Liver (tissue), 3 donors: ENCODE measurements at regions not wholly inside any gene's neighbourhood (a gene's known extent, or its start where the extent isn't known, plus 50 kb on each side); places are given as distances from the start of the nearest gene placed in this dataset.

ENCODE experiments used
- EGR1 ChIP-seq, 2 donors: IDR thresholded peaks; 2 replicates each; pipeline ENCODE4 v1.6.1; 2016 to 2018; ENCODE audit warnings: antibody characterized with exemption in 2 of 2, low read depth in 2 of 2
- GABPA ChIP-seq, 2 donors: IDR thresholded peaks in 1 of 2; conservative IDR thresholded peaks in 1 of 2; 2 replicates each; pipeline ENCODE4 v1.6.1; 2016; ENCODE audit warnings: antibody characterized with exemption in 2 of 2, mild to moderate bottlenecking in 1 of 2, moderate library complexity in 1 of 2
- HNF4A ChIP-seq, 2 donors: conservative IDR thresholded peaks; 2 replicates each; pipeline ENCODE4 v1.6.1; 2016; ENCODE audit warnings: antibody characterized with exemption in 2 of 2, mild to moderate bottlenecking in 2 of 2
- JUND ChIP-seq, 2 donors: IDR thresholded peaks; 2 replicates each; pipeline ENCODE4 v1.6.1; 2016; ENCODE audit warnings: antibody characterized with exemption in 2 of 2
- NR2F2 ChIP-seq: IDR thresholded peaks from 2 replicates; pipeline ENCODE4 v1.6.1; 2016; ENCODE audit warnings: antibody characterized with exemption
- RAD21 ChIP-seq, 2 donors: IDR thresholded peaks; 2 replicates each; pipeline ENCODE4 v1.6.1; 2016; ENCODE audit warnings: antibody characterized with exemption in 2 of 2, mild to moderate bottlenecking in 2 of 2
- RXRA ChIP-seq, 2 donors: IDR thresholded peaks; 2 replicates each; pipeline ENCODE4 v1.6.1; 2017 to 2018; ENCODE audit warnings: antibody characterized with exemption in 2 of 2, mild to moderate bottlenecking in 1 of 2
- SP1 ChIP-seq: IDR thresholded peaks from 2 replicates; pipeline ENCODE4 v1.6.1; 2018; ENCODE audit warnings: antibody characterized with exemption, mild to moderate bottlenecking
- TAF1 ChIP-seq: conservative IDR thresholded peaks from 2 replicates; pipeline ENCODE4 v1.6.1; 2016; ENCODE audit warnings: antibody characterized with exemption, mild to moderate bottlenecking
- YY1 ChIP-seq: IDR thresholded peaks from 2 replicates; pipeline ENCODE4 v1.6.1; 2016; ENCODE audit warnings: antibody characterized with exemption, mild to moderate bottlenecking
- ZBTB33 ChIP-seq: IDR thresholded peaks from 2 replicates; pipeline ENCODE4 v1.6.1; 2016; ENCODE audit warnings: antibody characterized with exemption
- TF ChIP-seq, protein P1 (sequence below): fragments of 150-350 bp; IDR thresholded peaks from 2 replicates; pipeline ENCODE4 v1.5.1; 2017; ENCODE audit warnings: improper control_type of control experiment, low read depth, low read length; ENCODE audit not compliant: missing input control
- TF ChIP-seq, protein P2 (sequence below): IDR thresholded peaks from 2 replicates; pipeline ENCODE4 v1.6.1; 2016; ENCODE audit warnings: antibody characterized with exemption, mild to moderate bottlenecking
- donor health status: healthy.
- donor health status: healthy.

GRCh38 chr1:196060539-196060938 lies 547.7 kb downstream of the KCNT2 start:
- TF ChIP-seq, protein P1, sequence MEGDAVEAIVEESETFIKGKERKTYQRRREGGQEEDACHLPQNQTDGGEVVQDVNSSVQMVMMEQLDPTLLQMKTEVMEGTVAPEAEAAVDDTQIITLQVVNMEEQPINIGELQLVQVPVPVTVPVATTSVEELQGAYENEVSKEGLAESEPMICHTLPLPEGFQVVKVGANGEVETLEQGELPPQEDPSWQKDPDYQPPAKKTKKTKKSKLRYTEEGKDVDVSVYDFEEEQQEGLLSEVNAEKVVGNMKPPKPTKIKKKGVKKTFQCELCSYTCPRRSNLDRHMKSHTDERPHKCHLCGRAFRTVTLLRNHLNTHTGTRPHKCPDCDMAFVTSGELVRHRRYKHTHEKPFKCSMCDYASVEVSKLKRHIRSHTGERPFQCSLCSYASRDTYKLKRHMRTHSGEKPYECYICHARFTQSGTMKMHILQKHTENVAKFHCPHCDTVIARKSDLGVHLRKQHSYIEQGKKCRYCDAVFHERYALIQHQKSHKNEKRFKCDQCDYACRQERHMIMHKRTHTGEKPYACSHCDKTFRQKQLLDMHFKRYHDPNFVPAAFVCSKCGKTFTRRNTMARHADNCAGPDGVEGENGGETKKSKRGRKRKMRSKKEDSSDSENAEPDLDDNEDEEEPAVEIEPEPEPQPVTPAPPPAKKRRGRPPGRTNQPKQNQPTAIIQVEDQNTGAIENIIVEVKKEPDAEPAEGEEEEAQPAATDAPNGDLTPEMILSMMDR = no peak
- TF ChIP-seq EGR1 (IDR thresholded peaks at IDR 0.05; ENCODE audit: low read depth in 2 of 2) (no peak), RAD21 (IDR thresholded peaks at IDR 0.05) (no peak), GABPA (IDR thresholded peaks at IDR 0.05 in 1 of 2, conservative IDR thresholded peaks at IDR 0.05 in 1 of 2) (no peak), TAF1 (no peak), ZBTB33 (no peak), JUND (IDR thresholded peaks at IDR 0.05) (no peak), SP1 (no peak), RXRA (IDR thresholded peaks at IDR 0.05) (no peak), NR2F2 (no peak), YY1 (no peak), HNF4A (conservative IDR thresholded peaks at IDR 0.05) (no peak)
- TF ChIP-seq, protein P2, sequence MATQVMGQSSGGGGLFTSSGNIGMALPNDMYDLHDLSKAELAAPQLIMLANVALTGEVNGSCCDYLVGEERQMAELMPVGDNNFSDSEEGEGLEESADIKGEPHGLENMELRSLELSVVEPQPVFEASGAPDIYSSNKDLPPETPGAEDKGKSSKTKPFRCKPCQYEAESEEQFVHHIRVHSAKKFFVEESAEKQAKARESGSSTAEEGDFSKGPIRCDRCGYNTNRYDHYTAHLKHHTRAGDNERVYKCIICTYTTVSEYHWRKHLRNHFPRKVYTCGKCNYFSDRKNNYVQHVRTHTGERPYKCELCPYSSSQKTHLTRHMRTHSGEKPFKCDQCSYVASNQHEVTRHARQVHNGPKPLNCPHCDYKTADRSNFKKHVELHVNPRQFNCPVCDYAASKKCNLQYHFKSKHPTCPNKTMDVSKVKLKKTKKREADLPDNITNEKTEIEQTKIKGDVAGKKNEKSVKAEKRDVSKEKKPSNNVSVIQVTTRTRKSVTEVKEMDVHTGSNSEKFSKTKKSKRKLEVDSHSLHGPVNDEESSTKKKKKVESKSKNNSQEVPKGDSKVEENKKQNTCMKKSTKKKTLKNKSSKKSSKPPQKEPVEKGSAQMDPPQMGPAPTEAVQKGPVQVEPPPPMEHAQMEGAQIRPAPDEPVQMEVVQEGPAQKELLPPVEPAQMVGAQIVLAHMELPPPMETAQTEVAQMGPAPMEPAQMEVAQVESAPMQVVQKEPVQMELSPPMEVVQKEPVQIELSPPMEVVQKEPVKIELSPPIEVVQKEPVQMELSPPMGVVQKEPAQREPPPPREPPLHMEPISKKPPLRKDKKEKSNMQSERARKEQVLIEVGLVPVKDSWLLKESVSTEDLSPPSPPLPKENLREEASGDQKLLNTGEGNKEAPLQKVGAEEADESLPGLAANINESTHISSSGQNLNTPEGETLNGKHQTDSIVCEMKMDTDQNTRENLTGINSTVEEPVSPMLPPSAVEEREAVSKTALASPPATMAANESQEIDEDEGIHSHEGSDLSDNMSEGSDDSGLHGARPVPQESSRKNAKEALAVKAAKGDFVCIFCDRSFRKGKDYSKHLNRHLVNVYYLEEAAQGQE = no peak
